Tibial artery (tissue), 4 donors: ENCODE measurements at regions not wholly inside any gene's neighbourhood (a gene's known extent, or its start where the extent isn't known, plus 50 kb on each side); places are given as distances from the start of the nearest gene placed in this dataset.

Experiments
- DNase-seq, 2 donors: peaks; one replicate each; pipeline ENCODE4 v3.0.0-alpha.2; 2019
- H3K27ac ChIP-seq, 2 donors: fragments of 200-600 bp; sonication (generic) in 1 of 2; 1 replicate in 1 of 2; 2 replicates in 1 of 2; pipeline ENCODE4 v1.5.1; 2018 to 2019; ENCODE audit warnings: mild to moderate bottlenecking in 1 of 2
- H3K27me3 ChIP-seq, 2 donors: fragments of 200-600 bp; sonication (generic) in 1 of 2; one replicate each; pipeline versions ENCODE4 v1.5.1 to v1.6.0; 2016 to 2019
- H3K36me3 ChIP-seq, 3 donors: fragments of 200-600 bp; sonication (generic) in 2 of 3; one replicate each; pipeline ENCODE4 v1.5.1; 2016 to 2019; ENCODE audit warnings: mild to moderate bottlenecking in 2 of 3
- H3K4me1 ChIP-seq, 4 donors: fragments of 200-600 bp; sonication (generic) in 2 of 4; 1 replicate in 3 of 4; 2 replicates in 1 of 4; pipeline ENCODE4 v1.5.1; 2016 to 2019
- H3K4me3 ChIP-seq, 2 donors: fragments of 200-600 bp; sonication (generic) in 1 of 2; 1 replicate in 1 of 2; 2 replicates in 1 of 2; pipeline ENCODE4 v1.5.1; 2018 to 2019; ENCODE audit warnings: mild to moderate bottlenecking in 2 of 2
- H3K9me3 ChIP-seq, 3 donors: fragments of 200-600 bp; sonication (generic) in 1 of 3; one replicate each; pipeline ENCODE4 v1.5.1; 2016 to 2019
- intact Hi-C: fragments of 100-400 bp; cut with DNase I; formaldehyde crosslinking; loops from one replicate; pipeline ENCODE4 v1.15.0; 2023; ENCODE audit warnings: low total_unique reads
- TF ChIP-seq, protein P1 (sequence below), 2 experiments: fragments of 200-600 bp in 1 of 2; fragments of 450-650 bp in 1 of 2; IDR thresholded peaks; one replicate each; pipeline ENCODE4 v1.5.1; 2017 to 2019; ENCODE audit warnings: antibody characterized with exemption in 2 of 2, mild to moderate bottlenecking in 1 of 2, moderate library complexity in 1 of 2

DNA sequence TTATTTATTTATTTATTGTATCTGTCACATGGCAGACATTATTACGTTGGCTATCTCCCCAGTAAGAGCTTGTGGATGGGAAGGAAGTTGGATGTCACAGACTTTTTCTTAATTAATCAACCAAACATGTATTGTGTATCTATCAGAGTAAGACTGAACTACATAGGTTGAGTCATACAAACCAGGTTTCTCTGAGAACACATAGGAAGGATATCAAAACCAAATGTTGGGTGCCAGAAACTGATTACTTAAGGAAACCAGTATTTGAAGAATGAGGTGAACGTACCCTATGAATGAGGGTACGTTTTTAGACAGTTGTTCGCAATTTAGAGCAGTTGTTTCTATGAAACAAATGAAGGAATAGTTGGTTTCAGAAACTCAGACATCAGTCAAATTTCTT lies 136.4 kb downstream of the SLC17A6 start:
- Histone ChIP-seq H3K27ac (no peak overlapping the region), H3K4me1 (no peaks in the 10 kb centered on the region), H3K27me3 (no peaks in the 10 kb centered on the region), H3K4me3 (no peak overlapping the region), H3K36me3 (no peaks in the 10 kb centered on the region), H3K9me3 (no peaks in the 10 kb centered on the region)
- no peak for DNase-seq
- intact Hi-C loops: no loop called here
- TF ChIP-seq, protein P1, sequence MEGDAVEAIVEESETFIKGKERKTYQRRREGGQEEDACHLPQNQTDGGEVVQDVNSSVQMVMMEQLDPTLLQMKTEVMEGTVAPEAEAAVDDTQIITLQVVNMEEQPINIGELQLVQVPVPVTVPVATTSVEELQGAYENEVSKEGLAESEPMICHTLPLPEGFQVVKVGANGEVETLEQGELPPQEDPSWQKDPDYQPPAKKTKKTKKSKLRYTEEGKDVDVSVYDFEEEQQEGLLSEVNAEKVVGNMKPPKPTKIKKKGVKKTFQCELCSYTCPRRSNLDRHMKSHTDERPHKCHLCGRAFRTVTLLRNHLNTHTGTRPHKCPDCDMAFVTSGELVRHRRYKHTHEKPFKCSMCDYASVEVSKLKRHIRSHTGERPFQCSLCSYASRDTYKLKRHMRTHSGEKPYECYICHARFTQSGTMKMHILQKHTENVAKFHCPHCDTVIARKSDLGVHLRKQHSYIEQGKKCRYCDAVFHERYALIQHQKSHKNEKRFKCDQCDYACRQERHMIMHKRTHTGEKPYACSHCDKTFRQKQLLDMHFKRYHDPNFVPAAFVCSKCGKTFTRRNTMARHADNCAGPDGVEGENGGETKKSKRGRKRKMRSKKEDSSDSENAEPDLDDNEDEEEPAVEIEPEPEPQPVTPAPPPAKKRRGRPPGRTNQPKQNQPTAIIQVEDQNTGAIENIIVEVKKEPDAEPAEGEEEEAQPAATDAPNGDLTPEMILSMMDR (IDR thresholded peaks at IDR 0.05): no peak

DNA sequence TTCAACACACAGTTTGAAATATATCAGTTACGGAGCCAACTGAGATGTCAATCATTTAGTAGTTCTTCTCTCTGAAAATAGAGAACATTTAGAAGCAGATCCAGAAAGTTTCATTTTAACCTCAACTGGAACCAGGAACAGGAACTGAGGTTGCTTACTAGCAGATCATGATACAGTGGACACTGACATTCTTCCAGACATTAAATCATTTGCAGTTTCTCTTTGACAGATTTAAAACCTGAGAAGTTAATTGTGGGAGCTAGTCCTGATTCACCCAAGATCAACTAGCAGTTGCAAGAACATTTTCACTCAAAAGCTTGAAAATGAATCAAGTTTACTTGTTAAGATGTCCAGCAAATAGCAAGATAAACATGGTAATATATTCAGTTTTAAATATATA lies 135.4 kb downstream of the SLC17A6 start:
- no peak for DNase-seq
- H3K27me3 ChIP-seq: no peaks in the 10 kb centered on the region
- H3K9me3 ChIP-seq: no peaks in the 10 kb centered on the region
- H3K36me3 ChIP-seq: no peaks in the 10 kb centered on the region
- TF ChIP-seq, protein P1 (IDR thresholded peaks at IDR 0.05): no peak
- no peak overlapping the region for H3K27ac ChIP-seq
- no peaks in the 10 kb centered on the region for H3K4me1 ChIP-seq
- H3K4me3 ChIP-seq: no peak overlapping the region
- intact Hi-C loops: no loop called here

DNA sequence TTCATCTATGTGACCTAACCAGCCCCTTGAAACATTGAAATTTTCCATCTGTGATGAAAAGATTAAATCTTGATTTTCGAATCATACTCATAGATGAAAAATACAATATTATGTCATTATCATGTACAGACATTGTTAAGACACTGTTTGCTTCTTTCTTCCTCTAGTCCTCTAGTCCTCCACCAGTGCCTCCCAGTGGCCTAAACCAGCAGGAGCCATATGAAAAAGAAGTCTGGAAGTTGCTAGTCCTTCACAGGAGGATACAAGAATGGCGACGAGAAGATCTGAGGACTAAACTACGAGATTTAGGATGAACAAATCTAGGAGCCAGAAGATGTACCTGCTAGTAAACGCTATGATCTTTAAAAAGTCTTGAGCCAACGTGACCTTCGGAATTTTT lies 134.1 kb downstream of the SLC17A6 start:
- no peak overlapping the region for H3K4me3 ChIP-seq
- H3K27ac ChIP-seq: no peak overlapping the region
- H3K4me1 ChIP-seq: no peaks in the 10 kb centered on the region
- TF ChIP-seq, protein P1 (IDR thresholded peaks at IDR 0.05): no peak
- no peaks in the 10 kb centered on the region for H3K27me3 ChIP-seq
- no peaks in the 10 kb centered on the region for H3K9me3 ChIP-seq
- intact Hi-C loops: no loop called here
- H3K36me3 ChIP-seq: no peaks in the 10 kb centered on the region
- DNase-seq: no peak

DNA sequence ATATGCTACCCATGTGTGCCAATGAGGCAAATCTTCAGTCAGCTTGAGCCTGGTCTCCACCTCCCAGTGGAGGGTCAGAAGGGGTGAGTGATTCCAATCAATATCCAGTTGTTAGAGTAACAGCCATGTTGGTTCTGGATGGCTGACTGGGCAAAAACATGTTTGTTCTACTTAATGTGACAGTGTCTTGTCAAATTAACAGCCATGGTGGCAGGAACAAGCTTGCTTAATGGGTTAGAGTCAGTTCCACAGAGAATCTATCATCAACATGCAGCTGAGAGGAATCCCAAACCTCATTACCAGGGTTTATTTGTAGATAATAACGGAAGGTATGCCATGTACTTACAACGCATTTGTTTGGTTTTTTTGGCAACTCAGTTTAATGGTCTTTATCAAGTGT lies 133.2 kb downstream of the SLC17A6 start:
- no peaks in the 10 kb centered on the region for H3K27me3 ChIP-seq
- no peak overlapping the region for H3K4me3 ChIP-seq
- H3K36me3 ChIP-seq: no peaks in the 10 kb centered on the region
- intact Hi-C loops: no loop called here
- no peaks in the 10 kb centered on the region for H3K4me1 ChIP-seq
- TF ChIP-seq, protein P1 (IDR thresholded peaks at IDR 0.05): no peak
- no peaks in the 10 kb centered on the region for H3K9me3 ChIP-seq
- no peak for DNase-seq
- H3K27ac ChIP-seq: no peak overlapping the region

DNA sequence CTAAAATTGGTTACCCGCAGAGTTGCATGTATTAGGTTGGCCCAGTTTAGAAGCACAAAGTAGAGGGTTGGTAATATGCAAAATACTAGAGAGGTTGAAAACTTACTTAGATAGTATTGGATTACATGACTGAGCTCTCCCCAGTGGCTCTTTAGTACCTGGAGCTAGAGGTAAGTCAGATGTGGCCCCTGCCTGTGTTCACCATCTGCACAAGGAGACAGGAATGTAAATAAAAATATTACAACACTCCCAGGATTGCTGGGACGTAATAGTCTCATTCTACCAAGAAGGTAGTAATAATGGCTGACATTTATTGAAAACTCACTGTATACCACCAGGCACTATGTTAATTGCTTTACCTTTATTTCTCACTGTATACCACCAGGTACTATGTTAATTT lies 129.6 kb downstream of the SLC17A6 start:
- no peak for DNase-seq
- intact Hi-C loops: no loop called here

More for the DNA sequence above, 129.6 kb downstream of the SLC17A6 start:
- H3K9me3 ChIP-seq: no peaks in the 10 kb centered on the region
- TF ChIP-seq, protein P1 (IDR thresholded peaks at IDR 0.05): no peak
- H3K36me3 ChIP-seq: no peaks in the 10 kb centered on the region
- no peak overlapping the region for H3K4me3 ChIP-seq
- H3K27ac ChIP-seq: no peak overlapping the region
- H3K27me3 ChIP-seq: no peaks in the 10 kb centered on the region
- H3K4me1 ChIP-seq: no peaks in the 10 kb centered on the region
